GM23338 (cell line): ENCODE measurements at regions not wholly inside any gene's neighbourhood (a gene's known extent, or its start where the extent isn't known, plus 50 kb on each side); places are given as distances from the start of the nearest gene placed in this dataset.

Source experiments
- EZH2 ChIP-seq: fragments of 200-600 bp; sonication (generic); IDR thresholded peaks from one replicate; pipeline ENCODE4 v1.8.0; 2017; ENCODE audit warnings: antibody characterized with exemption, mild to moderate bottlenecking, low read depth; ENCODE audit not compliant: unreplicated experiment
- EZH2phosphoT487 ChIP-seq: fragments of 200-600 bp; sonication (generic); IDR thresholded peaks from one replicate; pipeline ENCODE4 v1.8.1; 2018; ENCODE audit warnings: antibody characterized with exemption; ENCODE audit not compliant: unreplicated experiment
- JUNB ChIP-seq: IDR thresholded peaks from one replicate; pipeline ENCODE4 v1.6.1; 2016; ENCODE audit warnings: antibody characterized with exemption; ENCODE audit not compliant: unreplicated experiment
- POLR2AphosphoS5 ChIP-seq: IDR thresholded peaks from 2 replicates; pipeline ENCODE4 v1.6.1; 2016; ENCODE audit warnings: antibody characterized with exemption, low read depth
- STAT1 ChIP-seq: IDR thresholded peaks from one replicate; pipeline ENCODE4 v1.6.1; 2016; ENCODE audit warnings: antibody characterized with exemption; ENCODE audit not compliant: unreplicated experiment
- ZNF114 ChIP-seq: fragments of 250-450 bp; sonication (Bioruptor Pico); IDR thresholded peaks from 2 replicates; pipeline ENCODE4 v1.5.0; 2020; ENCODE audit warnings: mild to moderate bottlenecking, moderate library complexity
- ZNF331 ChIP-seq: fragments of 250-450 bp; sonication (Bioruptor Pico); IDR thresholded peaks from 2 replicates; pipeline ENCODE4 v1.5.0; 2020; ENCODE audit warnings: low read depth, mild to moderate bottlenecking, moderate library complexity
- TF ChIP-seq, protein P1 (sequence below): fragments of 250-450 bp; sonication (Bioruptor Pico); IDR thresholded peaks from 2 replicates; pipeline ENCODE4 v1.5.0; 2020; ENCODE audit warnings: mild to moderate bottlenecking, moderate library complexity
- TF ChIP-seq, protein P2 (sequence below), 2 experiments: fragments of 200-600 bp in 1 of 2; sonication (generic) in 1 of 2; conservative IDR thresholded peaks; 2 replicates each; pipeline versions ENCODE4 v1.5.1 to v1.6.1; 2016 to 2017; ENCODE audit warnings: antibody characterized with exemption in 2 of 2, low read depth in 2 of 2, mild to moderate bottlenecking in 2 of 2, moderate library complexity in 1 of 2
- TF ChIP-seq, protein P3 (sequence below): IDR thresholded peaks from 2 replicates; pipeline ENCODE4 v1.6.1; 2016; ENCODE audit warnings: antibody characterized with exemption
- TF ChIP-seq, protein P4 (sequence below): IDR thresholded peaks from one replicate; pipeline ENCODE4 v1.6.1; 2018; ENCODE audit warnings: antibody characterized with exemption; ENCODE audit not compliant: unreplicated experiment

- TF ChIP-seq, protein P1, sequence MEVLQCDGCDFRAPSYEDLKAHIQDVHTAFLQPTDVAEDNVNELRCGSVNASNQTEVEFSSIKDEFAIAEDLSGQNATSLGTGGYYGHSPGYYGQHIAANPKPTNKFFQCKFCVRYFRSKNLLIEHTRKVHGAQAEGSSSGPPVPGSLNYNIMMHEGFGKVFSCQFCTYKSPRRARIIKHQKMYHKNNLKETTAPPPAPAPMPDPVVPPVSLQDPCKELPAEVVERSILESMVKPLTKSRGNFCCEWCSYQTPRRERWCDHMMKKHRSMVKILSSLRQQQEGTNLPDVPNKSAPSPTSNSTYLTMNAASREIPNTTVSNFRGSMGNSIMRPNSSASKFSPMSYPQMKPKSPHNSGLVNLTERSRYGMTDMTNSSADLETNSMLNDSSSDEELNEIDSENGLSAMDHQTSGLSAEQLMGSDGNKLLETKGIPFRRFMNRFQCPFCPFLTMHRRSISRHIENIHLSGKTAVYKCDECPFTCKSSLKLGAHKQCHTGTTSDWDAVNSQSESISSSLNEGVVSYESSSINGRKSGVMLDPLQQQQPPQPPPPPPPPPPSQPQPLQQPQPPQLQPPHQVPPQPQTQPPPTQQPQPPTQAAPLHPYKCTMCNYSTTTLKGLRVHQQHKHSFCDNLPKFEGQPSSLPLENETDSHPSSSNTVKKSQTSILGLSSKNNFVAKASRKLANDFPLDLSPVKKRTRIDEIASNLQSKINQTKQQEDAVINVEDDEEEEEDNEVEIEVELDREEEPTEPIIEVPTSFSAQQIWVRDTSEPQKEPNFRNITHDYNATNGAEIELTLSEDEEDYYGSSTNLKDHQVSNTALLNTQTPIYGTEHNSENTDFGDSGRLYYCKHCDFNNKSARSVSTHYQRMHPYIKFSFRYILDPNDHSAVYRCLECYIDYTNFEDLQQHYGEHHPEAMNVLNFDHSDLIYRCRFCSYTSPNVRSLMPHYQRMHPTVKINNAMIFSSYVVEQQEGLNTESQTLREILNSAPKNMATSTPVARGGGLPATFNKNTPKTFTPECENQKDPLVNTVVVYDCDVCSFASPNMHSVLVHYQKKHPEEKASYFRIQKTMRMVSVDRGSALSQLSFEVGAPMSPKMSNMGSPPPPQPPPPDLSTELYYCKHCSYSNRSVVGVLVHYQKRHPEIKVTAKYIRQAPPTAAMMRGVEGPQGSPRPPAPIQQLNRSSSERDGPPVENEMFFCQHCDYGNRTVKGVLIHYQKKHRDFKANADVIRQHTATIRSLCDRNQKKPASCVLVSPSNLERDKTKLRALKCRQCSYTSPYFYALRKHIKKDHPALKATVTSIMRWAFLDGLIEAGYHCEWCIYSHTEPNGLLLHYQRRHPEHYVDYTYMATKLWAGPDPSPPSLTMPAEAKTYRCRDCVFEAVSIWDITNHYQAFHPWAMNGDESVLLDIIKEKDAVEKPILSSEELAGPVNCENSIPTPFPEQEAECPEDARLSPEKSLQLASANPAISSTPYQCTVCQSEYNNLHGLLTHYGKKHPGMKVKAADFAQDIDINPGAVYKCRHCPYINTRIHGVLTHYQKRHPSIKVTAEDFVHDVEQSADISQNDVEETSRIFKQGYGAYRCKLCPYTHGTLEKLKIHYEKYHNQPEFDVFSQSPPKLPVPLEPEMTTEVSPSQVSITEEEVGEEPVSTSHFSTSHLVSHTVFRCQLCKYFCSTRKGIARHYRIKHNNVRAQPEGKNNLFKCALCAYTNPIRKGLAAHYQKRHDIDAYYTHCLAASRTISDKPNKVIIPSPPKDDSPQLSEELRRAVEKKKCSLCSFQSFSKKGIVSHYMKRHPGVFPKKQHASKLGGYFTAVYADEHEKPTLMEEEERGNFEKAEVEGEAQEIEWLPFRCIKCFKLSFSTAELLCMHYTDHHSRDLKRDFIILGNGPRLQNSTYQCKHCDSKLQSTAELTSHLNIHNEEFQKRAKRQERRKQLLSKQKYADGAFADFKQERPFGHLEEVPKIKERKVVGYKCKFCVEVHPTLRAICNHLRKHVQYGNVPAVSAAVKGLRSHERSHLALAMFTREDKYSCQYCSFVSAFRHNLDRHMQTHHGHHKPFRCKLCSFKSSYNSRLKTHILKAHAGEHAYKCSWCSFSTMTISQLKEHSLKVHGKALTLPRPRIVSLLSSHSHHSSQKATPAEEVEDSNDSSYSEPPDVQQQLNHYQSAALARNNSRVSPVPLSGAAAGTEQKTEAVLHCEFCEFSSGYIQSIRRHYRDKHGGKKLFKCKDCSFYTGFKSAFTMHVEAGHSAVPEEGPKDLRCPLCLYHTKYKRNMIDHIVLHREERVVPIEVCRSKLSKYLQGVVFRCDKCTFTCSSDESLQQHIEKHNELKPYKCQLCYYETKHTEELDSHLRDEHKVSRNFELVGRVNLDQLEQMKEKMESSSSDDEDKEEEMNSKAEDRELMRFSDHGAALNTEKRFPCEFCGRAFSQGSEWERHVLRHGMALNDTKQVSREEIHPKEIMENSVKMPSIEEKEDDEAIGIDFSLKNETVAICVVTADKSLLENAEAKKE (CRISPR knock-in tag) = no peak
- TF ChIP-seq, protein P2, sequence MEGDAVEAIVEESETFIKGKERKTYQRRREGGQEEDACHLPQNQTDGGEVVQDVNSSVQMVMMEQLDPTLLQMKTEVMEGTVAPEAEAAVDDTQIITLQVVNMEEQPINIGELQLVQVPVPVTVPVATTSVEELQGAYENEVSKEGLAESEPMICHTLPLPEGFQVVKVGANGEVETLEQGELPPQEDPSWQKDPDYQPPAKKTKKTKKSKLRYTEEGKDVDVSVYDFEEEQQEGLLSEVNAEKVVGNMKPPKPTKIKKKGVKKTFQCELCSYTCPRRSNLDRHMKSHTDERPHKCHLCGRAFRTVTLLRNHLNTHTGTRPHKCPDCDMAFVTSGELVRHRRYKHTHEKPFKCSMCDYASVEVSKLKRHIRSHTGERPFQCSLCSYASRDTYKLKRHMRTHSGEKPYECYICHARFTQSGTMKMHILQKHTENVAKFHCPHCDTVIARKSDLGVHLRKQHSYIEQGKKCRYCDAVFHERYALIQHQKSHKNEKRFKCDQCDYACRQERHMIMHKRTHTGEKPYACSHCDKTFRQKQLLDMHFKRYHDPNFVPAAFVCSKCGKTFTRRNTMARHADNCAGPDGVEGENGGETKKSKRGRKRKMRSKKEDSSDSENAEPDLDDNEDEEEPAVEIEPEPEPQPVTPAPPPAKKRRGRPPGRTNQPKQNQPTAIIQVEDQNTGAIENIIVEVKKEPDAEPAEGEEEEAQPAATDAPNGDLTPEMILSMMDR (conservative IDR thresholded peaks at IDR 0.05; ENCODE audit: low read depth in 2 of 2) = no peak
- TF ChIP-seq EZH2 (no peak), JUNB (no peak), POLR2AphosphoS5 (no peak), STAT1 (no peak), ZNF114 (CRISPR knock-in tag) (no peak), EZH2phosphoT487 (no peak), ZNF331 (CRISPR knock-in tag) (no peak)
- TF ChIP-seq, protein P3, sequence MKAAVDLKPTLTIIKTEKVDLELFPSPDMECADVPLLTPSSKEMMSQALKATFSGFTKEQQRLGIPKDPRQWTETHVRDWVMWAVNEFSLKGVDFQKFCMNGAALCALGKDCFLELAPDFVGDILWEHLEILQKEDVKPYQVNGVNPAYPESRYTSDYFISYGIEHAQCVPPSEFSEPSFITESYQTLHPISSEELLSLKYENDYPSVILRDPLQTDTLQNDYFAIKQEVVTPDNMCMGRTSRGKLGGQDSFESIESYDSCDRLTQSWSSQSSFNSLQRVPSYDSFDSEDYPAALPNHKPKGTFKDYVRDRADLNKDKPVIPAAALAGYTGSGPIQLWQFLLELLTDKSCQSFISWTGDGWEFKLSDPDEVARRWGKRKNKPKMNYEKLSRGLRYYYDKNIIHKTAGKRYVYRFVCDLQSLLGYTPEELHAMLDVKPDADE = no peak
- TF ChIP-seq, protein P4, sequence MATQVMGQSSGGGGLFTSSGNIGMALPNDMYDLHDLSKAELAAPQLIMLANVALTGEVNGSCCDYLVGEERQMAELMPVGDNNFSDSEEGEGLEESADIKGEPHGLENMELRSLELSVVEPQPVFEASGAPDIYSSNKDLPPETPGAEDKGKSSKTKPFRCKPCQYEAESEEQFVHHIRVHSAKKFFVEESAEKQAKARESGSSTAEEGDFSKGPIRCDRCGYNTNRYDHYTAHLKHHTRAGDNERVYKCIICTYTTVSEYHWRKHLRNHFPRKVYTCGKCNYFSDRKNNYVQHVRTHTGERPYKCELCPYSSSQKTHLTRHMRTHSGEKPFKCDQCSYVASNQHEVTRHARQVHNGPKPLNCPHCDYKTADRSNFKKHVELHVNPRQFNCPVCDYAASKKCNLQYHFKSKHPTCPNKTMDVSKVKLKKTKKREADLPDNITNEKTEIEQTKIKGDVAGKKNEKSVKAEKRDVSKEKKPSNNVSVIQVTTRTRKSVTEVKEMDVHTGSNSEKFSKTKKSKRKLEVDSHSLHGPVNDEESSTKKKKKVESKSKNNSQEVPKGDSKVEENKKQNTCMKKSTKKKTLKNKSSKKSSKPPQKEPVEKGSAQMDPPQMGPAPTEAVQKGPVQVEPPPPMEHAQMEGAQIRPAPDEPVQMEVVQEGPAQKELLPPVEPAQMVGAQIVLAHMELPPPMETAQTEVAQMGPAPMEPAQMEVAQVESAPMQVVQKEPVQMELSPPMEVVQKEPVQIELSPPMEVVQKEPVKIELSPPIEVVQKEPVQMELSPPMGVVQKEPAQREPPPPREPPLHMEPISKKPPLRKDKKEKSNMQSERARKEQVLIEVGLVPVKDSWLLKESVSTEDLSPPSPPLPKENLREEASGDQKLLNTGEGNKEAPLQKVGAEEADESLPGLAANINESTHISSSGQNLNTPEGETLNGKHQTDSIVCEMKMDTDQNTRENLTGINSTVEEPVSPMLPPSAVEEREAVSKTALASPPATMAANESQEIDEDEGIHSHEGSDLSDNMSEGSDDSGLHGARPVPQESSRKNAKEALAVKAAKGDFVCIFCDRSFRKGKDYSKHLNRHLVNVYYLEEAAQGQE = no peak
These were observed 75.2 kb upstream of the PRDM11 start (continued) for GRCh38 chr11:45071232-45071631.
